BLaER1 treated with 17β-estradiol and CSF1 and Interleukin-3, amounts not matched to agents 10 nM and 100 nM (cell line): ENCODE measurements at regions not wholly inside any gene's neighbourhood (a gene's known extent, or its start where the extent isn't known, plus 50 kb on each side); places are given as distances from the start of the nearest gene placed in this dataset.
"Not testable (repeated sequence)": the region's sequence is repeated elsewhere in the genome, so short reads cannot be mapped to it uniquely, and the experiment has no call there.

Source experiments
- H3K27ac ChIP-seq, 11 experiments: shearing (Covaris generic); formaldehyde crosslinking; 2 replicates each; pipeline ENCODE4 v1.8.1; 2022
- H3K27me3 ChIP-seq, 11 experiments: shearing (Covaris generic); formaldehyde crosslinking; 2 replicates each; pipeline ENCODE4 v1.8.1; 2022
- H3K36me3 ChIP-seq, 11 experiments: shearing (Covaris generic); formaldehyde crosslinking; 2 replicates each; pipeline ENCODE4 v1.8.1; 2022
- H3K4me1 ChIP-seq, 10 experiments: shearing (Covaris generic); formaldehyde crosslinking; 2 replicates each; pipeline ENCODE4 v1.8.1; 2022
- H3K4me2 ChIP-seq, 11 experiments: shearing (Covaris generic); formaldehyde crosslinking; 2 replicates each; pipeline ENCODE4 v1.8.1; 2022
- H3K4me3 ChIP-seq, 10 experiments: shearing (Covaris generic); formaldehyde crosslinking; 2 replicates each; pipeline ENCODE4 v1.8.1; 2022
- H3K9ac ChIP-seq, 11 experiments: shearing (Covaris generic); formaldehyde crosslinking; 2 replicates each; pipeline ENCODE4 v1.8.1; 2022
- H3K9me3 ChIP-seq, 11 experiments: shearing (Covaris generic); formaldehyde crosslinking; replicated peaks in 1 of 11; 2 replicates each; pipeline ENCODE4 v1.8.1; 2022
- H4K20me1 ChIP-seq, 11 experiments: shearing (Covaris generic); formaldehyde crosslinking; 2 replicates each; pipeline ENCODE4 v1.8.1; 2022
- Cebpa-rat ChIP-seq, 11 experiments: shearing (Covaris generic); IDR thresholded peaks; 2 replicates each; pipeline ENCODE4 v1.8.1; 2022

DNA sequence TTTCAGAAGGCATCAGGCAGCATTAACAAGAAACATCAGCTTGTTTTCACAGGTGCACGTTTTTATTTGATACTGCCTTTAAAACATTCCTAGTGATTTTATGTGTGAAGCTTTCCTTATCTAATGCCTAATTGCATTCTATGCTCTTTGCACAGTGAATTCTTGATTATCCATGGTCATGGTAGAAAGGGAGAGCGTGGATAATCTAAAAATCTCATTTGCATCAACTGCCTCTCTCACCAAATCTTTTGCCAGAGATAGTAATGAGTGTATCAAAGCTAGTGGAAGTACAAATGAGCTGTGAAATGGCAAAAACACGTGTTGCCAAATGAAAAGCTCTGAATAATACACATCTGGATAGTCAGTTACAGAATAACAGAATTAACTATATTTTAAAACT is 170.5 kb downstream of the NAA11 start:
- no peak for TF ChIP-seq Cebpa-rat (IDR thresholded peaks at IDR 0.05)
- Histone ChIP-seq H3K27me3 (no peaks in the 10 kb centered on the region), H3K9ac (no peak overlapping the region), H3K36me3 (no peaks in the 10 kb centered on the region), H3K4me2 (no peak overlapping the region), H3K27ac (no peak overlapping the region), H3K9me3 (peaks cover 0 to 10% (median 5%) of the 10 kb centered on the region in 11 experiments; a peak in 6 of 22 replicates), H3K4me1 (no peaks in the 10 kb centered on the region), H4K20me1 (no peaks in the 10 kb centered on the region), H3K4me3 (no peak overlapping the region)

DNA sequence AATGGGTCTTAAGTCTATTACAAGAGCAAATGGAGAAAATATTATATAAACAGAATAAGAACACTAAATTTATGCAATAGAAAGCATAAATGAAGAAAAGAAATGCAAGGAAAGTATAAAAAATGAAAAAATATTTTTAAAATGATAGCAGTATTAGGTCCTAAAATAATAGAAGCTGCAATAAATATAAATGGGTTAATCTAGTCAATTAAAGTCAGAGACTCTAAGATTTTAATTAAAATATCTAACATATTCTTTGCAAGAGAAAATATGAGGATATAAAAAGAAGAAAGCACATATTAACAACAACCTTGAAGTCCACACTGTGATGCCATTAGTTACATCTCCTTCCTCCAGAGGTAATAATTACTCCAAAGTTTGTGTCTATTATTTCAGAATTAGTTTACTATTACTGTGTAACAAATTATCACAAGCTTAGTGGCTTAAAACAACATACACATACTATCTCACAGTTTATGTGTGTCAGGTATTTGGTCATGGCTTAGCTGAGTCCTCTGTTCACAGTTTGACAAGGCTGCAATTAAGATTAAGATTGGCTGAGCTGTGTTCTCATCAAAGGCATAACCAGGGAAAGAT is 174.9 kb downstream of the NAA11 start:
- H3K9me3 ChIP-seq, result peaks cover 0 to 10% (median 5%) of the 10 kb centered on the region in 11 experiments; a peak in 6 of 22 replicates
- no peak overlapping the region for H3K4me3 ChIP-seq
- TF ChIP-seq Cebpa-rat (IDR thresholded peaks at IDR 0.05), result no peak
- no peak overlapping the region for H3K4me2 ChIP-seq
- H3K36me3 ChIP-seq, result no peaks in the 10 kb centered on the region
- peaks cover 0 to 6% (median 0%) of the 10 kb centered on the region in 10 experiments; a peak in 1 of 20 replicates for H3K4me1 ChIP-seq
- no peak overlapping the region for H3K9ac ChIP-seq
- H3K27me3 ChIP-seq, result no peaks in the 10 kb centered on the region
- no peak overlapping the region for H3K27ac ChIP-seq
- no peaks in the 10 kb centered on the region for H4K20me1 ChIP-seq

DNA sequence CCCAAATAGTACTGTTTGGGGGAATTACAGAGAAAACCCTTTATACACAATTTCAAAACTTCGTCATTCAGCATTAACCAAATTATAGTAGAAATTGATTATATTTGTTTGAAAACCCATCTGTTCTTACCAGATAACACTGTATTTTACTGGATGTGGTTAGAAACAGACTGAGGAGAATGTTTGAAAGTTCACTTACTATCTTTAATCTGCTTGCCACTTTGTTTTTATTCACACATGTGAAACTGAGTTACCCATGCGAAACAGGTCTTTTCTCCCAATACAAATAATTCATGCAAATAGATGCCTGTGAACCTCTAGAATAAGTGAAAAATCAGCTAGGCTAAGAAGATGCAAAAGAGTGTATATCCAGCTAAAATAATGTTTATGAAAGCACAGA is 177.5 kb downstream of the NAA11 start:
- Histone ChIP-seq H4K20me1 (no peaks in the 10 kb centered on the region), H3K4me3 (no peak overlapping the region), H3K9me3 (peaks cover 12 to 20% (median 15%) of the 10 kb centered on the region in 11 experiments), H3K27ac (no peak overlapping the region), H3K9ac (no peak overlapping the region), H3K4me2 (no peak overlapping the region), H3K27me3 (no peaks in the 10 kb centered on the region), H3K36me3 (no peaks in the 10 kb centered on the region), H3K4me1 (peaks cover 0 to 6% (median 0%) of the 10 kb centered on the region in 10 experiments; a peak in 1 of 20 replicates)
- no peak for TF ChIP-seq Cebpa-rat (IDR thresholded peaks at IDR 0.05)

DNA sequence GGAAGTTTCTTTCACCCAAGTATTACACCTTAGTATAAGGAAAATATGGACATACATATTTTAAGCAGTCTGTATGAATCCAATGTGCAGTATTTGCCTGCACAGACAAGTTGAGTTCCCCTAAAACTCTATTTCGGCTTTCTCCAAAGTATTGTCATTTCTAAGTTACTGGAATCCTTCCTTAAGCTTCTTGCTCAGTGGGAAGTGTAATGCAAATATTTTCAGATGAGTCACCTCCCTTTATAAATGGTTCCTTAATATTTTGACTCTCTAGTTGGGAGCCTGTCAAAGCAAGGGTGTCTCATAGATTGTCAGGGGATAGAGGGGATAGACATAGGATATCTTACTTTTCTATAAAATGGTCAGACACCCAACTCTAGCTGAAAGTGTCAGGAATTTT is 178.6 kb downstream of the NAA11 start:
- TF ChIP-seq Cebpa-rat (IDR thresholded peaks at IDR 0.05), result no peak
- no peak overlapping the region for H3K27ac ChIP-seq
- H3K36me3 ChIP-seq, result no peaks in the 10 kb centered on the region
- no peak overlapping the region for H3K9ac ChIP-seq
- peaks cover 0 to 6% (median 0%) of the 10 kb centered on the region in 10 experiments; a peak in 1 of 20 replicates for H3K4me1 ChIP-seq
- no peak overlapping the region for H3K4me3 ChIP-seq
- peaks cover 17 to 28% (median 22%) of the 10 kb centered on the region in 11 experiments for H3K9me3 ChIP-seq
- no peaks in the 10 kb centered on the region for H3K27me3 ChIP-seq
- H4K20me1 ChIP-seq, result no peaks in the 10 kb centered on the region
- no peak overlapping the region for H3K4me2 ChIP-seq

DNA sequence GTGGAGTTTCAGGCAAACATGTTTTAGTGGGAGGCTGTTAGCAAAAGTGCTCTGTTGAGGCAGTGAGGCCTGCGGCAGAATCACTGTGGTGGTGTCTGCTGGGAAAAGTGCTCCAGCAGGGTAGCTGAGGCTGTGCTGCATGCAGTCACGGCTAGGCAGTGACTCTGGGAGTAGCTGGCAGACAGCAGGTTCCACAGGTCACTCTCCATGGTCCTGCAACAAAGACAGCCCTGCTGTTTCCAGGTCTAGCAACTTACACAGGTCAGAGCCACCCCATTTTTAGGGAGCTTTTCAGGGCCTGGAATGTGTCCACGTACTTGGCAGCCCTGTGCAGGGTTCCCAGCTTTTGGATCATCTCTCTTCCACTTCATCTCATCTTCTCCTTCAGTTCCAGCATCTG is 184.3 kb downstream of the NAA11 start:
- no peak for TF ChIP-seq Cebpa-rat (IDR thresholded peaks at IDR 0.05)

DNA sequence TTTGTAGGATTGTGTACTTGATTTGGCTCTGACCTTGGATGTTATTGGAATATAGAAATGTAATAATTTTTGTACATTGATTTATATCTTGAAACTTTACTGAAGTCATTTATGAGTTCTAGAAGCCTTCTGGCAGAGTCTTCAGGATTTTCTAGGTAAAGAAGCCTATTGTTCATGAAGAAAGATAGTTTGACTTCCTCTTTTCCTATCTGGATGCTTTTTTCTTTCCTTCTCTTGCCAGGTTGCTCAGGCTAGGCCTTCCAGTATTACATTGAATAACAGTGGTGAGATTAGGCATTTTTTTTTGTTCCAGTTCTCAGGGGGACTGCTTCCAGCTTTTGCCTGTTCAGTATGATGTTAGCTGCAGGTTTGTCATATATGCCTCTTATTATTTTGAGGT is 191.1 kb downstream of the NAA11 start:
- no peaks in the 10 kb centered on the region for H3K36me3 ChIP-seq
- TF ChIP-seq Cebpa-rat (IDR thresholded peaks at IDR 0.05), result no peak
- H3K4me2 ChIP-seq, result no peak overlapping the region
- H3K9ac ChIP-seq, result no peak overlapping the region
- no peaks in the 10 kb centered on the region for H3K27me3 ChIP-seq
- H3K27ac ChIP-seq, result no peak overlapping the region
- no peak overlapping the region for H3K4me3 ChIP-seq
- peaks cover 0 to under 1% (median 0%) of the 10 kb centered on the region in 11 experiments; a peak in 1 of 22 replicates for H3K9me3 ChIP-seq
- no peaks in the 10 kb centered on the region for H4K20me1 ChIP-seq
- no peaks in the 10 kb centered on the region for H3K4me1 ChIP-seq

More for the DNA sequence above, 184.3 kb downstream of the NAA11 start:
- peaks cover 12 to 22% (median 17%) of the 10 kb centered on the region in 11 experiments; a peak in 21 of 22 replicates for H3K9me3 ChIP-seq
- no peaks in the 10 kb centered on the region for H4K20me1 ChIP-seq
- no peak overlapping the region for H3K4me3 ChIP-seq
- no peaks in the 10 kb centered on the region for H3K27me3 ChIP-seq
- H3K4me1 ChIP-seq, result no peaks in the 10 kb centered on the region
- H3K27ac ChIP-seq, result no peak overlapping the region
- H3K9ac ChIP-seq, result no peak overlapping the region
- H3K4me2 ChIP-seq, result no peak overlapping the region
- no peaks in the 10 kb centered on the region for H3K36me3 ChIP-seq

DNA sequence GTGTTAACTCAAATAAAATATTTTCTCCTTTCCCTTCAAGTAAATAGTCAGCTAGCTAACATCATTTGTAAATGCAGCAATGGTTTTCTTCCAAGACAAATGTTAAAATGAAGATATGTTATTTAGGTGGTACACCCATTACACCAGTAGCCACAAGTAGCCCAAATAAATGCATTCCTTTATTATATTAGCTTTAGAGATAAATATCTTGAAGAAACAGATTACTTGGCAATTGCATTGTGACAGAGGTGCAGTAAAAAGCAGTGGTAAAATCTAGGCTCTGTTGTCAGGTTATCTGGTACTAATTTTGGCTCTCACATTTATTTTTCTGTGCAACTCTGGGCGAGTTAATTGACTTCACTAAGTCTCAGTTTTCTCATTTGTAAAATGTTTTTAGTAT is 193.0 kb downstream of the NAA11 start:
- Histone ChIP-seq H3K9ac (no peak overlapping the region), H3K4me2 (no peak overlapping the region), H3K9me3 (peaks cover 0 to 6% (median 0%) of the 10 kb centered on the region in 11 experiments; a peak in 2 of 22 replicates), H3K4me1 (no peaks in the 10 kb centered on the region), H4K20me1 (no peaks in the 10 kb centered on the region), H3K27ac (no peak overlapping the region), H3K27me3 (no peaks in the 10 kb centered on the region), H3K4me3 (no peak overlapping the region), H3K36me3 (no peaks in the 10 kb centered on the region)
- TF ChIP-seq Cebpa-rat (IDR thresholded peaks at IDR 0.05), result no peak

DNA sequence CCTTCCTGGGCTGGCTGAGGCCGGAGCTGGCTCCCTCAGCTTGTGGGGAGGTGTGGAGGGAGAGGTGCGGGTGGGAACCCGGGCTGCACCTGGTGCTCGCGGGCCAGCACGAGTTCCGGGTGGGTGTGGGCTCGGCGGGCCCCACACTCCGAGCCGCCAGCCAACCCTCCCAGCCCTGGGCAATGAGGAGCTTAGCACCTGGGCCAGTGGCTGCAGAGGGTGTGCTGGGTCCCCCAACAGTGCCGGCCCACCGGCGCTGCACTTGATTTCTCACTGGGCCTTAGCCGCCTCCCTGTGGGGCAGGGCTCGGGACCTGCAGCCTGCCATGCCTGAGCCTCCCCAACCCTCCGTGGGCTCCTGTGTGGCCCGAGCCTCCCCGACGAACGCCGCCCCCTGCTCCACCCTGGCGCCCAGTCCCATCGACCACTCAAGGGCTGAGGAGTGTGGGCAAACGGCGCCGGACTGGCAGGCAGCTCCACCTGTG is 182.7 kb upstream of the PAQR3 start:
- no peaks in the 10 kb centered on the region for H3K4me1 ChIP-seq

DNA sequence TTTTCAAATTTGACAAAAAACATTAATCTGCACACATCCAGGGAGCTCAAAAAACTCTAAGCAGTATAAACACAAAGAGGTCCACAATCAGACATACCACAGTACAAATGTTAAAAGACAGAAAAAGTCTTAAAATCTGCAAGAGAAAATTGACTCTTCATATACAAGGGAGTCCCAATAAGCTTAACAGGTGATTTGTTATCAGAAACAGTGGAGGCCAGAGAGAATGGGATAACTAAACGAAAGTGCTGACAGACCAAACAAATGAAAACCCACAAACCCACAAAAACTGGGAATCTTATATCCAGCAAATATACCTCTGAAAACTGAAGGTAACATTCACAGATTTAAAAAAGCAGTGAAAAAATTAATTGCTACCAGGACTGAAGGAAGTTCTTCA is 182.0 kb upstream of the PAQR3 start:
- TF ChIP-seq Cebpa-rat (IDR thresholded peaks at IDR 0.05), result no peak
- Histone ChIP-seq H3K4me2 (no peak overlapping the region), H3K4me1 (no peaks in the 10 kb centered on the region), H3K27ac (no peak overlapping the region), H3K36me3 (no peaks in the 10 kb centered on the region), H3K9me3 (peaks cover 40 to 63% (median 51%) of the 10 kb centered on the region in 11 experiments), H3K27me3 (no peaks in the 10 kb centered on the region), H3K4me3 (no peak overlapping the region), H3K9ac (no peak overlapping the region), H4K20me1 (no peaks in the 10 kb centered on the region)

More for the DNA sequence above, 182.7 kb upstream of the PAQR3 start:
- no peak for TF ChIP-seq Cebpa-rat (IDR thresholded peaks at IDR 0.05)
- H3K36me3 ChIP-seq, result no peaks in the 10 kb centered on the region
- no peak overlapping the region for H3K4me2 ChIP-seq
- peaks cover 39 to 61% (median 47%) of the 10 kb centered on the region in 11 experiments for H3K9me3 ChIP-seq
- H3K9ac ChIP-seq, result no peak overlapping the region
- H3K4me3 ChIP-seq, result no peak overlapping the region
- H4K20me1 ChIP-seq, result no peaks in the 10 kb centered on the region
- no peak overlapping the region for H3K27ac ChIP-seq
- H3K27me3 ChIP-seq, result no peaks in the 10 kb centered on the region

DNA sequence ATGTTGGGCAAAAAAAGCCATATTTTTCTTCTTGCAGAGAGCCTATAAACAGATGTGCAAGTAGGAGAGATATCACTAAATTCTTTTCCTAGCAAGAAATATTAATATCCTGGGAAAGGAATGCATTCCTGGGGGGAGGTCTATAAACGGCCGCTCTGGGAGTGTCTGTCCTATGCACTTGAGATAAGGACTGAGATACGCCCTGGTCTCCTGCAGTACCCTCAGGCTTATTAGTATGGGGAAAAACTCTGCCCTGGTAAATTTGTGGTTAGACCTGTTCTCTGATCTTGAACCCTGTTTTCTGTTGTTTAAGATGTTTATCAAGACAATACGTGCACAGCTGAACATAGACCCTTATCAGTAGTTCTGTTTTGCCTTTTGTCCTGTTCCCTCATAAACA is 177.8 kb upstream of the PAQR3 start:
- H4K20me1 ChIP-seq, H3K9ac ChIP-seq, H3K36me3 ChIP-seq, H3K4me3 ChIP-seq, H3K4me1 ChIP-seq, H3K4me2 ChIP-seq, H3K27ac ChIP-seq, H3K27me3 ChIP-seq: not testable (repeated sequence)
- peaks cover 38 to 59% (median 48%) of the 10 kb centered on the region in 11 experiments for H3K9me3 ChIP-seq
